ENCODE measurements at regions not wholly inside any gene's neighbourhood (a gene's known extent, or its start where the extent isn't known, plus 50 kb on each side); places are given as distances from the start of the nearest gene placed in this dataset.

GRCh38 chr4:31086756-31087330 lies 366.7 kb downstream of the PCDH7 start:
- WGBS (ENCODE audit: extremely low coverage, insufficient read length, low lambda C conversion rate), result no CpG with 5 or more reads among the region's 3 CpGs
- Histone ChIP-seq H3K4ac (ENCODE audit: low read depth, low read length) (no peak overlapping the region), H2BK20ac (ENCODE audit: low read depth, low read length, poor library complexity, severe bottlenecking) (no peak overlapping the region), H4K5ac (ENCODE audit: insufficient read length, low read depth, low read length) (no peak overlapping the region), H3K4me1 (ENCODE audit: insufficient read depth, low read length) (no peaks in the 10 kb centered on the region), H2BK12ac (ENCODE audit: insufficient read length, low read depth, low read length) (no peak overlapping the region), H3K79me2 (ENCODE audit: insufficient read depth, low read length) (no peaks in the 10 kb centered on the region), H2AK5ac (ENCODE audit: insufficient read length, low read length) (no peak overlapping the region), H3T11ph (ENCODE audit: low read length) (no peak overlapping the region), H2BK15ac (ENCODE audit: low read depth, low read length) (no peak overlapping the region), H2BK120ac (ENCODE audit: low read depth, low read length, poor library complexity, severe bottlenecking) (no peak overlapping the region), H3K56ac (ENCODE audit: insufficient read length, low read depth, low read length) (no peak overlapping the region), H4K91ac (ENCODE audit: insufficient read length, low read depth, low read length) (no peak overlapping the region), H4K8ac (replicated peaks; ENCODE audit: insufficient read length, low read depth, low read length) (no peak overlapping the region), H3K23ac (ENCODE audit: insufficient read length, low read depth, low read length) (no peak overlapping the region), H3K27ac (ENCODE audit: insufficient read length, low read depth, low read length) (no peak overlapping the region), H3K79me1 (ENCODE audit: insufficient read depth, low read depth, low read length, poor library complexity, severe bottlenecking) (no peaks in the 10 kb centered on the region), H3K14ac (ENCODE audit: insufficient read depth, low read length) (no peak overlapping the region), H3K27me3 (ENCODE audit: insufficient read depth, low read length) (no peaks in the 10 kb centered on the region), H3K9ac (ENCODE audit: extremely low read depth, insufficient read length, low read length) (no peak overlapping the region), H2AFZ (ENCODE audit: low read length) (no peak overlapping the region), H3K18ac (ENCODE audit: insufficient read length, low read depth, low read length) (no peak overlapping the region), H3K9me3 (ENCODE audit: control insufficient read depth, low read depth, low read length) (no peaks in the 10 kb centered on the region), H3K4me2 (ENCODE audit: insufficient read depth, insufficient read length, low read length) (no peak overlapping the region), H2BK5ac (ENCODE audit: insufficient read length, low read length) (no peak overlapping the region), H3K23me2 (ENCODE audit: insufficient read length, low read depth, low read length, poor library complexity, severe bottlenecking) (no peaks in the 10 kb centered on the region), H4K20me1 (ENCODE audit: control insufficient read depth, insufficient read depth, insufficient read length) (no peaks in the 10 kb centered on the region)
- Mint-ChIP-seq H3K27me3 (ENCODE audit: low read depth) (no peaks in the 10 kb centered on the region), H3K4me3 (no peak overlapping the region), H3K4me1 (peaks cover 21% of the 10 kb centered on the region in 2 experiments), H3K9me3 (no peaks in the 10 kb centered on the region), H3K36me3 (ENCODE audit: insufficient read depth in 1 of 3, low read depth in 3 of 3) (no peaks in the 10 kb centered on the region; a peak in 1 of 7 replicates), H3K27ac (no peak overlapping the region)
- TF ChIP-seq CTCF (conservative IDR thresholded peaks at IDR 0.05), result no peak
- DNase-seq, result no peak

Measured in H9 (cell line).